Activated CD4-positive, alpha-beta T cell treated with anti-CD3 and anti-CD28 coated beads, Interleukin-2, amount 50 U/mL, for 24 hours (primary cell): ENCODE measurements at regions not wholly inside any gene's neighbourhood (a gene's known extent, or its start where the extent isn't known, plus 50 kb on each side); places are given as distances from the start of the nearest gene placed in this dataset.

Source experiments
- DNase-seq, 2 donors: peaks; one replicate each; pipeline ENCODE4 v3.0.0-alpha.2; 2020; ENCODE audit warnings: low read depth in 1 of 2, low spot score in 1 of 2

- no peak for DNase-seq
Observed at GRCh38 chr2:60296219-60296955, 257.1 kb downstream of the BCL11A start.

GRCh38 chr2:60295636-60295962, 257.9 kb downstream of the BCL11A start:
- DNase-seq = no peak

GRCh38 chr2:60294901-60295635, 258.4 kb downstream of the BCL11A start:
- no peak for DNase-seq

GRCh38 chr2:60292242-60292641, 261.2 kb downstream of the BCL11A start:
- no peak for DNase-seq

GRCh38 chr2:60290509-60290908, 262.9 kb downstream of the BCL11A start:
- DNase-seq = no peak

GRCh38 chr2:60285626-60286316, 267.7 kb downstream of the BCL11A start:
- DNase-seq = no peak

- no peak for DNase-seq
Observed at GRCh38 chr2:60283626-60284025, 269.8 kb downstream of the BCL11A start.

- no peak for DNase-seq
Observed at GRCh38 chr2:60282886-60283285, 270.6 kb downstream of the BCL11A start.

GRCh38 chr2:60281730-60282129, 271.7 kb downstream of the BCL11A start:
- DNase-seq = no peak

GRCh38 chr2:60280238-60280637, 273.2 kb downstream of the BCL11A start:
- DNase-seq = no peak

GRCh38 chr2:60278906-60279305, 274.5 kb downstream of the BCL11A start:
- DNase-seq = no peak

GRCh38 chr2:60275958-60276357, 277.5 kb downstream of the BCL11A start:
- no peak for DNase-seq

GRCh38 chr2:60273836-60274235, 279.6 kb downstream of the BCL11A start:
- DNase-seq = no peak

- no peak for DNase-seq
Observed at GRCh38 chr2:60271713-60272112, 281.7 kb downstream of the BCL11A start.

GRCh38 chr2:60271131-60271530, 282.3 kb downstream of the BCL11A start:
- no peak for DNase-seq

- DNase-seq = no peak
Observed at GRCh38 chr2:60268661-60269060, 284.8 kb downstream of the BCL11A start.

- DNase-seq = no peak
Observed at GRCh38 chr2:60268032-60268431, 285.4 kb downstream of the BCL11A start.

- no peak for DNase-seq
Observed at GRCh38 chr2:60267122-60267521, 286.3 kb downstream of the BCL11A start.

GRCh38 chr2:60262178-60262577, 291.3 kb downstream of the BCL11A start:
- DNase-seq = no peak

- no peak for DNase-seq
Observed at GRCh38 chr2:60260639-60261296, 292.7 kb downstream of the BCL11A start.

- DNase-seq = no peak
Observed at GRCh38 chr2:60259781-60260180, 293.7 kb downstream of the BCL11A start.
